ENCODE measurements at regions not wholly inside any gene's neighbourhood (a gene's known extent, or its start where the extent isn't known, plus 50 kb on each side); places are given as distances from the start of the nearest gene placed in this dataset.
A peak's percentile ranks its signal among the peaks of the same experiment; 100 is the strongest.

- H3K27ac ChIP-seq, result no peak overlapping the region
- TF ChIP-seq EP300 (IDR thresholded peaks at IDR 0.05), result no peak
- no peak overlapping the region for H3K4me3 ChIP-seq
- no peaks in the 10 kb centered on the region for H3K36me3 ChIP-seq
- DNase-seq (ENCODE audit: low spot score in 2 of 2), result peak; percentile 29 to 57
- no peaks in the 10 kb centered on the region for H3K9me3 ChIP-seq
- peaks cover 23% of the 10 kb centered on the region for H3K27me3 ChIP-seq
- H3K4me1 ChIP-seq, result peaks cover 7% of the 10 kb centered on the region
- WGBS, result 49% methylated on average over 10 of the region's 12 CpGs
These were observed 133.0 kb downstream of the URI1 start for GRCh38 chr19:30074741-30075715.

- WGBS, result 71% methylated on average over 11 of the region's 11 CpGs
- no peak for TF ChIP-seq EP300 (IDR thresholded peaks at IDR 0.05)
- no peak for TF ChIP-seq POLR2A (IDR thresholded peaks at IDR 0.05)
- no peak for TF ChIP-seq POLR2AphosphoS5 (IDR thresholded peaks at IDR 0.05)
- TF ChIP-seq CTCF (IDR thresholded peaks at IDR 0.05), result no peak
- no peaks in the 10 kb centered on the region for H3K9me3 ChIP-seq
- H3K36me3 ChIP-seq, result no peaks in the 10 kb centered on the region
- DNase-seq (ENCODE audit: low spot score in 2 of 2), result peak; percentile 31 to 58
- H3K4me1 ChIP-seq, result peaks cover 7% of the 10 kb centered on the region
- peaks cover 26% of the 10 kb centered on the region for H3K27me3 ChIP-seq
- H3K27ac ChIP-seq, result no peak overlapping the region
- H3K4me3 ChIP-seq, result no peak overlapping the region
These were observed 134.1 kb downstream of the URI1 start for GRCh38 chr19:30076101-30076551.

- Histone ChIP-seq H3K9me3 (no peaks in the 10 kb centered on the region), H3K4me1 (peaks cover 7% of the 10 kb centered on the region), H3K27me3 (peaks cover 26% of the 10 kb centered on the region), H3K36me3 (no peaks in the 10 kb centered on the region), H3K4me3 (no peak overlapping the region), H3K27ac (no peak overlapping the region)
- no peak for TF ChIP-seq POLR2AphosphoS5 (IDR thresholded peaks at IDR 0.05)
- no peak for TF ChIP-seq POLR2A (IDR thresholded peaks at IDR 0.05)
- TF ChIP-seq CTCF (IDR thresholded peaks at IDR 0.05), result no peak
- no peak for TF ChIP-seq EP300 (IDR thresholded peaks at IDR 0.05)
- DNase-seq (ENCODE audit: low spot score in 2 of 2), result peak; percentile 41 to 73
- 81% methylated on average over 12 of the region's 14 CpGs for WGBS
These were observed 135.0 kb downstream of the URI1 start for GRCh38 chr19:30076751-30077670.

- H3K36me3 ChIP-seq, result no peaks in the 10 kb centered on the region
- H3K4me3 ChIP-seq, result no peak overlapping the region
These were observed 135.9 kb downstream of the URI1 start for GRCh38 chr19:30077851-30078355.

More at GRCh38 chr19:30077851-30078355, 135.9 kb downstream of the URI1 start:
- Histone ChIP-seq H3K4me1 (peaks cover 7% of the 10 kb centered on the region), H3K9me3 (no peaks in the 10 kb centered on the region), H3K27ac (no peak overlapping the region), H3K27me3 (peaks cover 33% of the 10 kb centered on the region)
- peak; percentile 21 to 74 for DNase-seq (ENCODE audit: low spot score in 2 of 2)
- 96% methylated on average over 10 of the region's 10 CpGs for WGBS
- TF ChIP-seq POLR2A (IDR thresholded peaks at IDR 0.05) (no peak), POLR2AphosphoS5 (IDR thresholded peaks at IDR 0.05) (no peak), CTCF (IDR thresholded peaks at IDR 0.05) (no peak), EP300 (IDR thresholded peaks at IDR 0.05) (no peak)
